Gastrocnemius medialis (tissue), 4 donors: ENCODE measurements at regions not wholly inside any gene's neighbourhood (a gene's known extent, or its start where the extent isn't known, plus 50 kb on each side); places are given as distances from the start of the nearest gene placed in this dataset.
"Not testable (repeated sequence)": the region's sequence is repeated elsewhere in the genome, so short reads cannot be mapped to it uniquely, and the experiment has no call there.

Experiments used
- ATAC-seq, 2 donors: fragments of 150-250 bp; one replicate each; pipeline ENCODE4 v1.9.1; 2016
- DNase-seq, 2 donors: peaks; one replicate each; pipeline ENCODE4 v3.0.0-alpha.2; 2019
- H3K27ac ChIP-seq, 4 donors: fragments of 200-600 bp; sonication (generic); 1 replicate in 1 of 4; 2 replicates in 3 of 4; pipeline ENCODE4 v1.5.1; 2016 to 2018; ENCODE audit warnings: mild to moderate bottlenecking in 2 of 4, moderate library complexity in 1 of 4
- H3K27me3 ChIP-seq, 3 donors: fragments of 200-600 bp; sonication (generic) in 2 of 3; 1 replicate in 1 of 3; 2 replicates in 2 of 3; pipeline versions ENCODE4 v1.5.1 to v1.6.0; 2016 to 2019; ENCODE audit warnings: mild to moderate bottlenecking in 1 of 3, moderate library complexity in 1 of 3
- H3K36me3 ChIP-seq, 2 donors: fragments of 200-600 bp; sonication (generic) in 1 of 2; one replicate each; pipeline ENCODE4 v1.5.1; 2017 to 2018
- H3K4me1 ChIP-seq, 2 donors: fragments of 200-600 bp; sonication (generic) in 1 of 2; one replicate each; pipeline ENCODE4 v1.5.1; 2016 to 2017; ENCODE audit warnings: mild to moderate bottlenecking in 2 of 2
- H3K4me3 ChIP-seq, 4 donors: fragments of 200-600 bp; sonication (generic) in 3 of 4; 1 replicate in 1 of 4; 2 replicates in 3 of 4; pipeline ENCODE4 v1.5.1; 2016 to 2019; ENCODE audit warnings: mild to moderate bottlenecking in 2 of 4
- H3K9me3 ChIP-seq, 3 donors: fragments of 200-600 bp; sonication (generic) in 2 of 3; 1 replicate in 1 of 3; 2 replicates in 2 of 3; pipeline ENCODE4 v1.5.1; 2016 to 2019
- CTCF ChIP-seq, 5 experiments: fragments of 450-650 bp in 3 of 5; fragments of 200-600 bp in 2 of 5; sonication (generic) in 2 of 5; IDR thresholded peaks in 4 of 5; conservative IDR thresholded peaks in 1 of 5; 1 replicate in 4 of 5; 2 replicates in 1 of 5; pipeline ENCODE4 v1.5.1; 2016 to 2019; ENCODE audit warnings: antibody characterized with exemption in 5 of 5, mild to moderate bottlenecking in 3 of 5, moderate library complexity in 3 of 5
- POLR2A ChIP-seq, 2 donors: fragments of 450-650 bp; IDR thresholded peaks; one replicate each; pipeline ENCODE4 v1.6.1; 2017; ENCODE audit warnings: antibody characterized with exemption in 2 of 2, mild to moderate bottlenecking in 2 of 2, moderate library complexity in 2 of 2
- in situ Hi-C, 4 donors: fragments of 200-750 bp; cut with MboI; loops; one replicate each; pipeline versions ENCODE4 v1.15.0 to v1.8.0; 2017; ENCODE audit warnings: low sequenced_read_pairs in 4 of 4
- intact Hi-C: fragments of 100-400 bp; cut with DNase I; formaldehyde crosslinking; loops from one replicate; pipeline ENCODE4 v1.15.1; 2023; ENCODE audit warnings: low total_unique reads

DNA sequence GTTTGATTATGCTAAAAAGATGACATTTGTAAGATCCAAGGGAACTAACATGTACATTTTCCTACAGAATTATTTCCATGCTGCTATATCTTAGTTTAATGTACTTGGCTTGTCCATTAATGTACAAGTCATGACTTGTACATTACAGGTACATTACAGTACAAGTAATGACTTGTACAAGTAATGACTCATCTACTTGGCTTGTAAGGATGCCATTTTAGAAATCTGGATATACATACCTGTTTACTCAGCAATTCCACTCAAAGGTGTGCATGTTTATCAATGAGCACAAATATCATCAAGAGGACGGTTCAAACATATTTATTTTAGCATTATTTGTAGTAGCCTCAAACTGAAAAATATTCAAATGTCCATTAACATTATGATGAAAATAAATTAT lies 87.0 kb upstream of the TRPC4 start:
- in situ Hi-C loops: no loop called here
- no peak for TF ChIP-seq CTCF (IDR thresholded peaks at IDR 0.05 in 4 of 5, conservative IDR thresholded peaks at IDR 0.05 in 1 of 5)
- TF ChIP-seq POLR2A (IDR thresholded peaks at IDR 0.05): no peak
- H3K9me3 ChIP-seq: no peaks in the 10 kb centered on the region
- no peak overlapping the region for H3K4me3 ChIP-seq
- DNase-seq (no peak), ATAC-seq (no peak)
- intact Hi-C loops: no loop called here
- H3K36me3 ChIP-seq: no peaks in the 10 kb centered on the region
- no peak overlapping the region for H3K27ac ChIP-seq
- no peaks in the 10 kb centered on the region for H3K27me3 ChIP-seq
- no peaks in the 10 kb centered on the region for H3K4me1 ChIP-seq

DNA sequence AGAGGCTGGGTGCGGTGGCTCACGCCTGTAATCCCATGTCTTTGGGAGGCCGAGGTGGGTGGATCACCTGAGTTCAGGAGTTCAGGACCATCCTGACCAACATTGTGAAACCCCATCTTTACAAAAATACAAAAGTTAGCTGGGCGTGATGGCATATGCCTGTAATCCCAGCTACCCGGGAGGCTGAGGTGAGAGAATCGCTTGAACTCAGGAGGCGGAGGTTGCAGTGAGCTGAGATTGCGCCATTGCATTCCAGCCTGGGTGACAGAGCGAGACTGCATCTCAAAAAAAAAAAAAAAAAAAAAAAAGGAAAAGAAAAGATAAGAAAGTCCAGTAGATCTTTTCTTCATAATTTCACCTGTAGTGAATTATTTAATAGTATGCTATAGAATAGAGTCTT lies 85.0 kb upstream of the TRPC4 start:
- H3K4me3 ChIP-seq, ATAC-seq, H3K27me3 ChIP-seq, DNase-seq, in situ Hi-C loops, H3K27ac ChIP-seq, H3K4me1 ChIP-seq, H3K36me3 ChIP-seq, H3K9me3 ChIP-seq, intact Hi-C loops: not testable (repeated sequence)

- ATAC-seq (no peak), DNase-seq (no peak)
- Histone ChIP-seq H3K4me3 (no peak overlapping the region), H3K27ac (no peak overlapping the region), H3K27me3 (no peaks in the 10 kb centered on the region), H3K36me3 (no peaks in the 10 kb centered on the region), H3K9me3 (no peaks in the 10 kb centered on the region), H3K4me1 (no peaks in the 10 kb centered on the region)
- intact Hi-C loops: no loop called here
- TF ChIP-seq POLR2A (IDR thresholded peaks at IDR 0.05) (no peak), CTCF (IDR thresholded peaks at IDR 0.05 in 4 of 5, conservative IDR thresholded peaks at IDR 0.05 in 1 of 5) (no peak)
- in situ Hi-C loops: no loop called here
These were observed 84.6 kb upstream of the TRPC4 start for GRCh38 chr13:37954191-37954590.

DNA sequence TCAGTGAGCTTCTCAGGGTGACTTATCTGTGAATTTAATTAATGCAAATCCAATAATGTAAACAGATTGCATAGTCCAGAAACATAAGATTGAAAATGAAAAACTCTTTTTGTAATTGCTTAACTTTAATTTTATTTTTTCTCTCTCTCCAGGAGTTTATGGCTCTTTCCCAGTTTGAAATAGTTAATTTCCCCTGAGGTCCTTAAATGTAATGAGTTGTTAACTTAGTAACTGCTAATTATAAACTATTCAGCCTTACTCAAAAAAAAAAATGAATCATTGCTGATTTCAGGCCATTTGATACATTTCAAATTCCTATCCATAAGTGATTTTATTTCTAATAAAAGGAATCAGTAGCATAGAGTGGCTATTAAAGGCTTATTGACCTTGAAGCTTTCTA lies 84.1 kb upstream of the TRPC4 start:
- Histone ChIP-seq H3K4me1 (no peaks in the 10 kb centered on the region), H3K27me3 (no peaks in the 10 kb centered on the region), H3K27ac (no peak overlapping the region), H3K36me3 (no peaks in the 10 kb centered on the region), H3K9me3 (no peaks in the 10 kb centered on the region), H3K4me3 (no peak overlapping the region)
- in situ Hi-C loops (no loop called here), intact Hi-C loops (no loop called here)
- no peak for ATAC-seq
- no peak for TF ChIP-seq POLR2A (IDR thresholded peaks at IDR 0.05)
- TF ChIP-seq CTCF (IDR thresholded peaks at IDR 0.05 in 4 of 5, conservative IDR thresholded peaks at IDR 0.05 in 1 of 5): no peak
- DNase-seq: no peak

GRCh38 chr13:37950016-37950415 lies 80.4 kb upstream of the TRPC4 start:
- no peak for DNase-seq
- H3K4me1 ChIP-seq: no peaks in the 10 kb centered on the region
- in situ Hi-C loops (no loop called here), intact Hi-C loops (no loop called here)
- no peak overlapping the region for H3K27ac ChIP-seq
- ATAC-seq: no peak
- H3K9me3 ChIP-seq: no peaks in the 10 kb centered on the region
- H3K4me3 ChIP-seq: no peak overlapping the region
- H3K36me3 ChIP-seq: no peaks in the 10 kb centered on the region
- TF ChIP-seq CTCF (IDR thresholded peaks at IDR 0.05 in 4 of 5, conservative IDR thresholded peaks at IDR 0.05 in 1 of 5) (no peak), POLR2A (IDR thresholded peaks at IDR 0.05) (no peak)
- H3K27me3 ChIP-seq: no peaks in the 10 kb centered on the region
